ENCODE measurements at regions not wholly inside any gene's neighbourhood (a gene's known extent, or its start where the extent isn't known, plus 50 kb on each side); places are given as distances from the start of the nearest gene placed in this dataset.

DNA sequence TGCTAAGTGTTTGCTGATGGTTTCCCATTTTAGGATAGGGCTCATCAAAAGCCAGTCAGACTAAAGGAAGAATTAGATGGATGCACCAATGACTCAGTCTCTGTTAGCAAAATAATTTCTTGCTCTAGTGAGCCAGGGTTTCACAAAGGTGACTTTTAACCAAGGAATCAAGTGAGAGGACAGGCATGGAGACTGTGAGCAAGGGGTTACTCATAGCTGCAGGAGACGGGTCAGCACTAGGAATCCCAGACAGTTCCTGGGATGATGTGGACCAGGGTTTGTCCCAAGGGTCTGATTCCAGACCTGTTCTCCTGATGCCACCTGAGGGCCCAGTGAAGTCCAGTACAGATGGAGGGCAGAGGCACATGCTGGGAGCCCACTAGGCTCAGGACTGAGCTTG is 138.1 kb downstream of the NOC3L start:
- TF ChIP-seq EZH2 (IDR thresholded peaks at IDR 0.05) (no peak), SRF (IDR thresholded peaks at IDR 0.05; ENCODE audit: low read depth) (no peak), ZFX (IDR thresholded peaks at IDR 0.05) (no peak), POLR2A (IDR thresholded peaks at IDR 0.05; ENCODE audit: borderline replicate concordance, extremely low read depth, insufficient read depth, insufficient read length) (no peak), POLR2AphosphoS5 (IDR thresholded peaks at IDR 0.05; ENCODE audit: low read depth, low read length) (no peak), TCF7L2 (IDR thresholded peaks at IDR 0.05; ENCODE audit: borderline replicate concordance, extremely low read depth, insufficient read depth, insufficient read length) (no peak), RAD21 (IDR thresholded peaks at IDR 0.05; ENCODE audit: low read depth) (no peak), EGR1 (IDR thresholded peaks at IDR 0.05; ENCODE audit: low read depth) (no peak)
- TF ChIP-seq, protein P1, sequence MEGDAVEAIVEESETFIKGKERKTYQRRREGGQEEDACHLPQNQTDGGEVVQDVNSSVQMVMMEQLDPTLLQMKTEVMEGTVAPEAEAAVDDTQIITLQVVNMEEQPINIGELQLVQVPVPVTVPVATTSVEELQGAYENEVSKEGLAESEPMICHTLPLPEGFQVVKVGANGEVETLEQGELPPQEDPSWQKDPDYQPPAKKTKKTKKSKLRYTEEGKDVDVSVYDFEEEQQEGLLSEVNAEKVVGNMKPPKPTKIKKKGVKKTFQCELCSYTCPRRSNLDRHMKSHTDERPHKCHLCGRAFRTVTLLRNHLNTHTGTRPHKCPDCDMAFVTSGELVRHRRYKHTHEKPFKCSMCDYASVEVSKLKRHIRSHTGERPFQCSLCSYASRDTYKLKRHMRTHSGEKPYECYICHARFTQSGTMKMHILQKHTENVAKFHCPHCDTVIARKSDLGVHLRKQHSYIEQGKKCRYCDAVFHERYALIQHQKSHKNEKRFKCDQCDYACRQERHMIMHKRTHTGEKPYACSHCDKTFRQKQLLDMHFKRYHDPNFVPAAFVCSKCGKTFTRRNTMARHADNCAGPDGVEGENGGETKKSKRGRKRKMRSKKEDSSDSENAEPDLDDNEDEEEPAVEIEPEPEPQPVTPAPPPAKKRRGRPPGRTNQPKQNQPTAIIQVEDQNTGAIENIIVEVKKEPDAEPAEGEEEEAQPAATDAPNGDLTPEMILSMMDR (IDR thresholded peaks at IDR 0.05 in 2 of 3, conservative IDR thresholded peaks at IDR 0.05 in 1 of 3; ENCODE audit: borderline replicate concordance in 1 of 3, insufficient read depth in 1 of 3, low read depth in 2 of 3, low read length in 2 of 3), result no peak
- TF ChIP-seq, protein P2, sequence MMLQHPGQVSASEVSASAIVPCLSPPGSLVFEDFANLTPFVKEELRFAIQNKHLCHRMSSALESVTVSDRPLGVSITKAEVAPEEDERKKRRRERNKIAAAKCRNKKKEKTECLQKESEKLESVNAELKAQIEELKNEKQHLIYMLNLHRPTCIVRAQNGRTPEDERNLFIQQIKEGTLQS (IDR thresholded peaks at IDR 0.05), result no peak
- TF ChIP-seq, protein P3, sequence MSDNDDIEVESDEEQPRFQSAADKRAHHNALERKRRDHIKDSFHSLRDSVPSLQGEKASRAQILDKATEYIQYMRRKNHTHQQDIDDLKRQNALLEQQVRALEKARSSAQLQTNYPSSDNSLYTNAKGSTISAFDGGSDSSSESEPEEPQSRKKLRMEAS (IDR thresholded peaks at IDR 0.05), result no peak
- TF ChIP-seq, protein P4, sequence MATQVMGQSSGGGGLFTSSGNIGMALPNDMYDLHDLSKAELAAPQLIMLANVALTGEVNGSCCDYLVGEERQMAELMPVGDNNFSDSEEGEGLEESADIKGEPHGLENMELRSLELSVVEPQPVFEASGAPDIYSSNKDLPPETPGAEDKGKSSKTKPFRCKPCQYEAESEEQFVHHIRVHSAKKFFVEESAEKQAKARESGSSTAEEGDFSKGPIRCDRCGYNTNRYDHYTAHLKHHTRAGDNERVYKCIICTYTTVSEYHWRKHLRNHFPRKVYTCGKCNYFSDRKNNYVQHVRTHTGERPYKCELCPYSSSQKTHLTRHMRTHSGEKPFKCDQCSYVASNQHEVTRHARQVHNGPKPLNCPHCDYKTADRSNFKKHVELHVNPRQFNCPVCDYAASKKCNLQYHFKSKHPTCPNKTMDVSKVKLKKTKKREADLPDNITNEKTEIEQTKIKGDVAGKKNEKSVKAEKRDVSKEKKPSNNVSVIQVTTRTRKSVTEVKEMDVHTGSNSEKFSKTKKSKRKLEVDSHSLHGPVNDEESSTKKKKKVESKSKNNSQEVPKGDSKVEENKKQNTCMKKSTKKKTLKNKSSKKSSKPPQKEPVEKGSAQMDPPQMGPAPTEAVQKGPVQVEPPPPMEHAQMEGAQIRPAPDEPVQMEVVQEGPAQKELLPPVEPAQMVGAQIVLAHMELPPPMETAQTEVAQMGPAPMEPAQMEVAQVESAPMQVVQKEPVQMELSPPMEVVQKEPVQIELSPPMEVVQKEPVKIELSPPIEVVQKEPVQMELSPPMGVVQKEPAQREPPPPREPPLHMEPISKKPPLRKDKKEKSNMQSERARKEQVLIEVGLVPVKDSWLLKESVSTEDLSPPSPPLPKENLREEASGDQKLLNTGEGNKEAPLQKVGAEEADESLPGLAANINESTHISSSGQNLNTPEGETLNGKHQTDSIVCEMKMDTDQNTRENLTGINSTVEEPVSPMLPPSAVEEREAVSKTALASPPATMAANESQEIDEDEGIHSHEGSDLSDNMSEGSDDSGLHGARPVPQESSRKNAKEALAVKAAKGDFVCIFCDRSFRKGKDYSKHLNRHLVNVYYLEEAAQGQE (IDR thresholded peaks at IDR 0.05; ENCODE audit: low read depth), result no peak
